Tibial nerve (tissue), 4 donors: ENCODE measurements at regions not wholly inside any gene's neighbourhood (a gene's known extent, or its start where the extent isn't known, plus 50 kb on each side); places are given as distances from the start of the nearest gene placed in this dataset.

Experiments used
- EP300 ChIP-seq, 2 donors: sonication (generic); formaldehyde crosslinking; IDR thresholded peaks; one replicate each; pipeline ENCODE4 v1.6.1; 2017; ENCODE audit warnings: antibody characterized with exemption in 2 of 2, mild to moderate bottlenecking in 1 of 2
- TF ChIP-seq, protein P1 (sequence below), 5 experiments: fragments of 200-600 bp in 3 of 5; fragments of 450-650 bp in 2 of 5; sonication (generic) in 3 of 5; IDR thresholded peaks; one replicate each; pipeline ENCODE4 v1.5.1; 2016 to 2019; ENCODE audit warnings: antibody characterized with exemption in 5 of 5, mild to moderate bottlenecking in 3 of 5, moderate library complexity in 2 of 5

GRCh38 chr5:33092719-33093118 lies 348.0 kb upstream of the TARS1 start:
- TF ChIP-seq, protein P1, sequence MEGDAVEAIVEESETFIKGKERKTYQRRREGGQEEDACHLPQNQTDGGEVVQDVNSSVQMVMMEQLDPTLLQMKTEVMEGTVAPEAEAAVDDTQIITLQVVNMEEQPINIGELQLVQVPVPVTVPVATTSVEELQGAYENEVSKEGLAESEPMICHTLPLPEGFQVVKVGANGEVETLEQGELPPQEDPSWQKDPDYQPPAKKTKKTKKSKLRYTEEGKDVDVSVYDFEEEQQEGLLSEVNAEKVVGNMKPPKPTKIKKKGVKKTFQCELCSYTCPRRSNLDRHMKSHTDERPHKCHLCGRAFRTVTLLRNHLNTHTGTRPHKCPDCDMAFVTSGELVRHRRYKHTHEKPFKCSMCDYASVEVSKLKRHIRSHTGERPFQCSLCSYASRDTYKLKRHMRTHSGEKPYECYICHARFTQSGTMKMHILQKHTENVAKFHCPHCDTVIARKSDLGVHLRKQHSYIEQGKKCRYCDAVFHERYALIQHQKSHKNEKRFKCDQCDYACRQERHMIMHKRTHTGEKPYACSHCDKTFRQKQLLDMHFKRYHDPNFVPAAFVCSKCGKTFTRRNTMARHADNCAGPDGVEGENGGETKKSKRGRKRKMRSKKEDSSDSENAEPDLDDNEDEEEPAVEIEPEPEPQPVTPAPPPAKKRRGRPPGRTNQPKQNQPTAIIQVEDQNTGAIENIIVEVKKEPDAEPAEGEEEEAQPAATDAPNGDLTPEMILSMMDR (IDR thresholded peaks at IDR 0.05), result no peak
- no peak for TF ChIP-seq EP300 (IDR thresholded peaks at IDR 0.05)
